Stimulated activated CD8-positive, alpha-beta memory T cell treated with anti-CD3 and anti-CD28 coated beads, Interleukin-7, amount 100 ng/mL, for 1 hour (primary cell): ENCODE measurements at regions not wholly inside any gene's neighbourhood (a gene's known extent, or its start where the extent isn't known, plus 50 kb on each side); places are given as distances from the start of the nearest gene placed in this dataset.
"Not testable (repeated sequence)": the region's sequence is repeated elsewhere in the genome, so short reads cannot be mapped to it uniquely, and the experiment has no call there.

Source experiments
- DNase-seq, 2 donors: peaks; one replicate each; pipeline ENCODE4 v3.0.0-alpha.2; 2020; ENCODE audit warnings: low read depth in 2 of 2

DNA sequence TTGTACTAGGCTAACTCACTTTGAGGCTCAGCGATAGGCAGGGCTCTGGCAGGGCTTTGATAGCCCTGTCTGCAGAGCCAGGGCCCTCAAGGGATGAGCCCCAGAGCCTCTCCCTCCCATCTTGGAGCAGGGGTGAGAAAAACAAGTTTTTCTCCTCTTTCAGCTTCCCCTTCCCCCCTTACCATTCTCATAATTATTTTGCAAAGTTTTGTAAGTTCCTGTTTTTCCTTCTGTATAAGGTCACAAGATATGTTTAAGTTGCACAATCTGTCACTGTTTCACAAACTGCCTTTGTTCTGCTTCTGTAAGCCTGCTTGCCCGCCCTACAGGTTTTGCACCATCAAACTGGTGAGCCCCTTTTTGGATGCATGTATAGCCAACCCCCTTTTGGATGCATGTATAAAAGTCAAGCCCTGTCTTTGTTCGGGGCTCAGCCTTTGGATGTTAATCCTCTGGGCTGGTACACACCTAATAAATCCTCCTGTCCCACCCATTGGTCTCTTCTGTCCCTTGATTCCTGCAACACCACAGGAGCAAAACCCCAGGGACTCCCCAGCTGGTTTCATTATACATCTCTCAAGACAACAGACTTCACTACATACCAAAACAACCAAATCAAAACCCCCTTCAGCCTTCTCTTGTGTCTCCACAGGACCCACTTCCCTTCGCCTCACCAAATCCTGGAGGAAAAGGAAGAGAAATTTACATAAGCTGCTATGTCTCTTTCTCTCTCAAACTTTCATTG is 52.5 kb upstream of the RESF1 start:
- DNase-seq, result no peak

DNA sequence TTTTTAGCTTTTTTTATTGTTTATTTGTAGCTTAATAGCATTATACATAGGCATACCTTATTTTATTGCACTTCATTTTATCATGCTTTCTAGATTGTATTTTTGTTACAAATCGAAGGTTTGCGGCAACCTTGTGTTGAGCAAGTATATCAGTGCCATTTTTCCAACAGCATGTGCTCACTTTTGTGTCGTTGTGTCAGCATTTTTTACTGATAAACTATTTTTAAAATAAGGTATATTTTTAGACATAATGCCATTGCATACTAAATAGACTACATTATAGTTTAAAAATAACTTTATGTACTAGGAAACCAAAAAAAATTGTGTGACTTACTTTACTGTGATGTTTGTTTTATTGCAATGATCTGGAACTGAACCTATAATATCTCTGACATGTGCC is 56.2 kb upstream of the RESF1 start:
- DNase-seq, result no peak

DNA sequence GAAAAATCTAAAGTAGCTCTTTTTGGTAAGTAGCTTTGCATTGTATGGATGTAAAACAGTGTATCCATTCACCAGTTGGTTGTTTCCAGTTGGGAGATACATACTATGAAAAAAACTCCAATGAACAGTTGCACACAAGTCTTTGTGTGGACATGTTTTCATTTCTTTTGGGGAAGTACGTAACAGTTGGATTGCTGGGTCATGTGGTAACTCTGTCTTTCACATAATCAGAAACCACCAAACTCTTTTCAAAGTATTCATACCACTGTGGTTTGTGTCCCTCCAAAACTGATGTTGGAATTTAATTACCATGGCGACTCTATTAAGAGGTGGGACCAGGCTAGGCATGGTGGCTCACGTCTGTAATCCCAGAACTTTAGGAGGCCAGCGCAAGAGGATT is 58.9 kb upstream of the RESF1 start:
- DNase-seq, result no peak

DNA sequence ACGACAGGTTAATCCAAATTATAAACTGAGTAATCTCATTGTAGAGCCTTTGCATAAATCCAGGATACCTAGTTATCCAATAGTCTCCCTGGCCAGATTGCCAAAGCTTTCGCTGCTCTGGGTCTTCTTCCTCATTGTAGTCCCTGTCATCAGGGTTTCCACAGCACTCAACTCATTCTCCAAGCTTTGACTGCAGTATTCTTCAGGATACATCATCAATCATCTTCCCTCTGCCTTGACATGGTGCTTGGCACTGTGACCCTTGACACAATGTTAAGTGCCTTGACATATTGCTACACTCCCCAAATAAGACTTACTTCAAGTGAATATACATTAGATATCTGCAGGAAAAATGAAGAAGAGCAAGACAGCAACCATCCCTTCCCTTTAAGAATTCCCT is 60.1 kb upstream of the RESF1 start:
- no peak for DNase-seq

DNA sequence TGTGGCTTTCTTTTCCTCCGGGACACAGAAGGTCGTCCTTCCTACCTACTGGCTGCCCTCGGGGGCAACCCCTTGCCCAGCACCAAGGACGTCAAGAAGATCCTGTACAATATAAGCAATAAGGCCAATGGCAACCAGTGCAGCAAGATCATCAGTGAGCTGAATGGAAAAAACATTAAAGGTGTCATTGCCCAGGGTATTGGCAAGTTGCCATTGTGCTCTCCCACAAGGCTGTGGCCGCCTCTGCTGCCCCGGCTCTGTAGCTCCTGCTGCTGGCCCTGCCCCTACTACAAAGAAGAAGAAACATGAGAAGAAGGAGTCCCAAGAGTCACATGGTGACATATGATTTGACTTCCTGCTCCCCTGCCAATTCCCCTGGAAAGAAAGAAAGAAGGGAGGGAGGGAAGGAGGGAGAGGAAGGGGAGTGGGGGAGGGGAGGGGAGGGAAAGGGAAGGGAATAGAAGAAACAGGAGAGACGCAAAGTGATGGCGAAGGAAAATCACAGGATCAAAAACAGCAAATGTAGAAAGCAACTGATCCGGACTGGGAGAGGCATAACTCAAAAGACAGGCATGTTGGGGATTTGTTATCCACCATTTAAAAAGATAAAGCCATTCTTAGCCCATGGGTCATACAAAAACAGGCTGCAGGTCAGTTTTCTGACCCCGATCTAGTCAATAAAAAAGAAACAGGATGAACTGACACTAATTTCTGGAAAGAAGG is 61.3 kb upstream of the RESF1 start:
- DNase-seq, result no peak

DNA sequence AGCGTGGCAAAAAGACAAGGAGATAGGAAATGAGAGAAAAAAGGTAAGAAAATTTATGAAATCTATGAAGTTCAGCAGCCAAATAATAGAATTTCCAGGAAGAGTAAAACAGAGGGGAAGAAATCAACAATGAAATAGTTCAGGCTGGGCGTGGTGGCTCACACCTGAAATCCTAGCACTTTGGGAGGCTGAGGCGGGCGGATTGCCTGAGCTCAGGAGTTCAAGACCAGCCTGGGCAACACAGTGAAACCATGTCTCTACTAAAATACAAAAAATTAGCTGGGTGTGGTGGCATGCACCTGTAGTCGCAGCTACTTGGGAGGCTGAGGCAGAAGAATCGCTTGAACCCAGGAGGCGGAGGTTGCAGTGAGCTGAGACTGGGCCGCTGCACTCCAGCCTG is 62.1 kb upstream of the RESF1 start:
- not testable (repeated sequence) for DNase-seq

DNA sequence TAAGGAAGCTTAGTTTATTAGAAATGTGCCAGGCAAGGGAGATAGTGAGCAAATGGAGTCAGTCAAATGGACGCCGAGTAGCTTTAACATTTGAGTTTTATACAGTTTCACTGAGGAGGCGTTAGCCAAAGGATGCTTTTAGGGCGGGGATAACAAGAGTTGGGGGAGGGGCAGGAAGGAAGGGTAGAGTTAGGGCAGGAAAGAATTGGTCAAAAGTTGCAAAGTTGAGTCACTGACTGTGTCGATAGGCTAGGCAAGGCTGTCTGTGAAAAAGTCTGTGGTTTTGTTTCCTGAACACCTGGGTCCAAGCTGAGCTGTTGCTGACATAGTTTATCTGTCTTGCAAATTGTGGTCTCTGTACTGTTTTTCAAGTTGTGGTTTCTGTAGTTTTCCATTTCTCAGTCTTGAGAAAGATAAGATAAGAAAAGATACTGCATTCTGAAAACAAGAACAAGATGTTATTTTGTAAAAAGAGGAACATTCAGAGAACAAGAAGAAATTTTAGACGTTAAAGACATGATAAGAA is 62.6 kb upstream of the RESF1 start:
- peak; percentile 53 to 60 for DNase-seq

DNA sequence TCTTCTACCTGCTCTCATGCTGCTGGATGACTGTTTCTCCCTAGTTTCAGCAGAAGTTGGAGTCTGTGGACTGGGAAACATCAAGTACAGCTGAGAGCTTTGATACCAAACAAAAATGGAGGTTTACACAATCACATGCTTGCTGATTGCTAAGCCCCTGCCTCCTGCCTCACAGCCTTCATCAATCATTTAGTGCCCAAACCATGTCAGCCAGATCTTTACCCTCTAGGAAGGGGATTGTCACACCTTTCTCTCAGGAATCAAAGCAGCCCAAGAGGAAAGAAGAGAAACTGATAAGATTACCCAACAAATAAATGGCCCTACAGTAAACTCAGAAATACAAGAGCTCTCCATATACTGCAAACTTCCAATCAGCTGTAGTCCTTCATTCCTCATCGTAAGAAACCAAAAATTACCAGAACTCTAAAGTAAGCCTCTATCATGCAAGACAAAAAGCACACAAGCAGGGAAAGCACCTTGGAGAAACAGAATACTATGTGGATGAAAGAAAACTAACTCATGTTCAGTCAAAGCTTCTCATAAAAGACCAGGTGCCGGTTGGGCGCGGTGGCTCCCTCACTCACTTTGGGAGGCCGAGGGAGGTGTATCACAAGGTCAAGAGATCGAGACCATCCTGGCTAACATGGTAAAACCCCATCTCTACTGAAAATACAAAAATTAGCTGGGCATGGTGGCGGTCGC is 63.6 kb upstream of the RESF1 start:
- DNase-seq, result no peak

DNA sequence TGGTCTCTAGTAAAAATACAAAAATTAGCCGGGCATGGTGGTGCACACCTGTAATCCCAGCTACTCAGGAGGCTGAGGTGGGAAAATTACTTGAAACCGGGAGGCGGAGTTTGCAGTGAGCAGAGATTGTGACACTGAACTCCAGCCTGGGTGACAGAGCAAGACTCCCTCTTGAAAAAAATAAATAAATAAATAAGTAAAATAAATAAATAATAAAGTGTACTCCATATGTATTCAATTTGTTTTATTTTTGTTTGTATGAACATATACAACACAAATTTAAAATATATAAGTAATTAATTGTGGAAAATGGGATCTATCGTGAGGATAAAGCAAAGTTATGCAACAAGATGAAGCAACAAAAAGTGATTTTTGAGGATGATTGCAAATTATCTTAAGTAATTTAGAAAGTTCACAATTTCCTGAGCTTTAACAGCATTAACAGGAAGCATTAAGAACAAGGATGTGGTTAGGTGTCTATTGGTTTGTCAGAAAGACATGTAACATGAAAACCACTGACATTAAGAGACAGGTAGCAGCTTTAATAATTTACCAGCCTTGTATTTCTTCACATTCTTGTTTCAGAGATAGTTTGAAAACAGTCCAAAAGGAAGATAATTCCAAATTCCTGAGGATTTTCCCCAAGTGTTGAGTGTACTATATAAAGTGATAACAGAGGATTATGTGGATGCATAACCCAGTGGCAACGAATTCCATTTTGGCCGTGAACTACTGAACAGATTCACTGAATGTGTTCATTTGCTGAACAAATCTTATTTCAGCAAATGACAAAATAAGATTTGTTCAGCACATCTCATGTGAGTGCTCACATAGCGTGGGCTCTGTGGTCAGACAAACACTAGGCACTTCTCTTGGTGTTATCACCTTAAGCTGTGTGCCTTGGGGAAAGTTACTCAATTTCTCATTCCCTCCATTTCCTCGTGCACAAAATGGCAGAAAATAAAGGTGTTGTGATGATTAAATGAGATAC is 68.6 kb upstream of the RESF1 start:
- no peak for DNase-seq

DNA sequence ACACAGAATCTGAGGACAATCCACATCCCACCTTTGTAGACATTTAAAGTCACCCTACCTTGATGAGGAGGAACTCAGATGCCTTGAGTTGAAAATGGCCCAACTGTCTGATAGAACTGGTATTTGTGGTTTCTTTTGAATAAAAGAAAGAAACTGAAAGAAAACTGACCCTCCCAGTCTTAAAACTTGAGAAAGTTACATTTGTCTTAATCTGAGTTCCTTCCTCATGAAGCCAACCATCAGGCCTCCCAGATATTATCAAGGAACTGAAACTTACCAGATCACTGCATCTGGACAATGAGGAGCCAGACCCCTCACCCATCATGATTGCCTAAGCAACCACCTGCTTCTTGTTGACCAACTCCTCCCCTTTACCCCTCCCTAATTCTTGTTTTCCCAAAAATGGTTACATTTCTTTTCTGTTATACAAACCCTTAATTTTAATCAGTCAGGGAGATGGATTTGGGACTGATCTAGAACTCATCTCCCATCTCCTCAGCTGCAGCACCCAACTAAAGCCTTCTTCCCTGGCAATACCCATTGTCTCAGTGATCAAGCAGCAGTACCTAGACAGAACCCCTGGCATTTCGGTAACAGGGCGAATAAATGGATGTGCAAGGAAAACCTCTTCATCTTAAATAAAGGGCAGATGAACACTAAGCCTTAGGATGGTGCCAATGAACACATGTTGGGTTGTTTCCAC is 72.0 kb upstream of the RESF1 start:
- no peak for DNase-seq

DNA sequence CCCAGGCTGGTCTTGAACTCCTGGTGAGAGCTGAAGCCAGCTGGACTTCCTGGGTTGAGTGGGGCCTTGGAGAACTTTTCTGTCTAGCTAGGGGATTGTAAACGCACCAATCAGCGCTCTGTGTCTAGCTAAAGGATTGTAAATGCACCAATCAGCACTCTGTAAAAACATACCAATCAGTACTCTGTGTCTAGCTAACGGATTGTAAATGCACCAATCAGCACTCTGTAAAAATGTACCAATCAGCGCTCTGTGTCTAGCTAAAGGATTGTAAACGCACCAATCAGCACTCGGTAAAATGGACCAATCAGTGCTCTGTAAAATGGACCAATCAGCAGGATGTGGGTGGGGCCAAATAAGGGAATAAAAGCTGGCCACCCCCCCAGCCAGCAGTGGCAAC is 76.5 kb upstream of the RESF1 start:
- not testable (repeated sequence) for DNase-seq

DNA sequence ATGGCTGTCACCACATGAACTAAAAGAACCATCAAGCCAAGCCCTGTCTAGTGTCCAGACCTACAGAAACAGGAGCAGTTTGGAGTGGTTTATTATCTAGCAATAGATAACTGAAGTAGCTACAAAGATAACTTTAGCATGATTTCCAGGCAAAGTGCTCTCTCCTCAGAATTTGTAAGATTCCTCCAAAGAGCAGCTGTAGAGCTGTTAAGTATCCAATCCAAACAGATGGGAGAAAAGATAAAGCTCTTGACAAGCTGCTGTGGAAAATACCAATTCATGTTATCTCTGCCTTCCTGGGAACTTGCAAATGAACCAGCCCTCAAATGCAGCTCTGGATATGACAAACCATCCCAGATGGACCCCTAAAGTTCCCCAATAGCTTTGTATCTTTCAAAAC is 78.9 kb upstream of the RESF1 start:
- DNase-seq, result no peak

DNA sequence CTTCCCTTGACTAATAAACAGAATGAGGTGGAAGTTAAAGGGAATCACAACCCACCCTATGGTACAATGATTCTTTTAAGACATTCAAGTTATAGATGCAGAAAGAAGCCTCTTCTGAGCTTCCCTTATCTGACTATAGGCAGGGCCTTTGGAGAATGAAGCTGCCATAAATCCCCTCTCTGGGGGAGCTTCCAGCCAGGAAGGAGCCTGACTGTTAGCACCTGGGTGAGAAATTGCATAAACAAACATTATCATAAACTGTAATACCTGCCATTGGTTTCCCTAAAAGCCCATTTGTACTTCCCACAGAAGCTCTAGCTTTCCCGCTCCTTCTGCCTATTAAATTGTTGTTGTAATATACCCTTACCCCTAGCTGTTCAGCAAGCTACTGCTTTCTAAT is 81.3 kb upstream of the RESF1 start:
- DNase-seq, result no peak

DNA sequence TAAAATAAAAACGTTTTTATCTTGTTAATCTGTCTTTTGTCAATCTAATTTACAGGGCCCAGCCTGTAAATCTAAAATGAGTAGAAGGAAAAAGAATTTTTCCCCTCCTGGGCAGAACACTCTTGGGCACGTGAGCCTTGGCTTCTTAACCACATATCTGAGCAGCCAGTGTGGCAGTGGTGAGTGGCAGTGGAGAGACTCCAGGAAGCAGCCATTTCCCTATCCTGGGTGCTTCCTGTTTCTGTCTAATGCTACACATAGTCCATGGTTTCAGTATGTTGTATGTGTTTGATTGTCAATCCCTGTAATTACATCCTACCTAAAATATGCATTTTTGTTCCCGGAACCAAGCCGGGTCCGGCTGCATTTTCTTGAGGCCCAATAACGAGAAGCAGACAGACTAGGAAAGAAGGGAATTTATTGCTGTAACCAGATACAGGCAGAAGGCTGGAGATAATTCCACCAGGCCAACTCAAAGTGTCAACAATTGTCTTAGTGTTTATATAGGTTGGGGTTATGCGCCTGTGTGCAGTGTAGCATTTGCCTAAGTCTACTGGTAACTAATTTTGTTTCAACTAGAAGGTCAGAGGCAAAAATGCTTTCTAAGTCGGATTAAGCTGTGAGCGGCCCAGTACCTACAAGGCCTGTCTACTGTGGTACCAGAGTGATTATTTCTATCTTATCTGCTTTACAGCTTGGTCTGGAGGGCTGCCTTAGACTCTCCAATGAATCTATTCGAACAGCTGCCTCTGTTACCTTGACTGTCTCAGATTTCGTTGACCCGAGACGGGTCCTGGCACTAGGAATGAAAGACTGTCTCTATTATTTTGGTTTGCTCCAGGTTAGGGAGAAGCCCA is 82.4 kb upstream of the RESF1 start:
- DNase-seq, result no peak

DNA sequence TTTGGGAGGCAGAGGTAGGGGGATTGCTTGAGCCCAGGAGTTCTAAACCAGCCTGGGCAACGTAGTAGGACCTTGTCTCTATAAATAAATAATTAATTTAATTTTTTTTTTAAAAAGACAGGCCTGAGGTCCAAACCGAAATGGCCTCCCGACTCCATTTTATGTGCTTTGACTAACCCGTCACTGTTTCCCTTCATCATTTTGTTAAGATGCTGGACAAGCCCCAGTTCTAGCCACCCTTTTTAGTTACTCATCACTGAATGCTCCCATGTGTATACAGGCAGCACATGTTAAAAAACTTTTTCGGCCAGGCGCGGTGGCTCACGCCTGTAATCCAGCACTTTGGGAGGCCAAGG is 83.6 kb upstream of the RESF1 start:
- no peak for DNase-seq

DNA sequence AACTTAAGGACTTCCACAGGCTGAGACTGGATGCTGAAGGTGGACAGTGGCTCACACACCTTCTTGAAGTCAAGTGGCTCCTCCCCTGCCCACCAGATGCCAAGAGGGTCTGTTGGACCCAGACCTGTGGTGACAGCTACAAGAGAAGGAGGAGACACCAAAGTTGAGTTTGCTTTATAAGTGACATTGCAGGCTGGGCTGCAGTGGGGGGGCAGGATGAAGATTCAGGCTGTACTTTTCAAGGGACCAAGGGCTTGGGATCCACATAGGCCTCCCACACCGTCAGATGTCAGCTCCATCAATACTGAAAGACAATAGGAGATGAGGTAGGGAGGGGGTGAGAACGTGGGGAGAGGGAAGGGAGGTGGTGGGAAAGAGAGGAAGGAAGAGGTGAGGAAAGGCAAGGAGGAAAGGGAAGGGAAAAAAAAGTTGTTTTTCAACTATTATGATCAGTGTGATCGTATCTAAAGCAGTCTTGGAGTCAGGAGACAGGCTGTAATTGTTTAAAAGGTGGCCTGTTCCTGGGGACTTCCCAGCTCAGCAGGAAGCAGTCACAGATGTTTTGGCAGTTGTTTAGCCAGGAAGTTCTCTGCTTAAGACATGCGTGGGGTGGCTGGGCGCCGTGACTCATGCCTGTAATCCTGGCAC is 84.1 kb upstream of the RESF1 start:
- peak in 1 of 2 donors; percentile 31 for DNase-seq

DNA sequence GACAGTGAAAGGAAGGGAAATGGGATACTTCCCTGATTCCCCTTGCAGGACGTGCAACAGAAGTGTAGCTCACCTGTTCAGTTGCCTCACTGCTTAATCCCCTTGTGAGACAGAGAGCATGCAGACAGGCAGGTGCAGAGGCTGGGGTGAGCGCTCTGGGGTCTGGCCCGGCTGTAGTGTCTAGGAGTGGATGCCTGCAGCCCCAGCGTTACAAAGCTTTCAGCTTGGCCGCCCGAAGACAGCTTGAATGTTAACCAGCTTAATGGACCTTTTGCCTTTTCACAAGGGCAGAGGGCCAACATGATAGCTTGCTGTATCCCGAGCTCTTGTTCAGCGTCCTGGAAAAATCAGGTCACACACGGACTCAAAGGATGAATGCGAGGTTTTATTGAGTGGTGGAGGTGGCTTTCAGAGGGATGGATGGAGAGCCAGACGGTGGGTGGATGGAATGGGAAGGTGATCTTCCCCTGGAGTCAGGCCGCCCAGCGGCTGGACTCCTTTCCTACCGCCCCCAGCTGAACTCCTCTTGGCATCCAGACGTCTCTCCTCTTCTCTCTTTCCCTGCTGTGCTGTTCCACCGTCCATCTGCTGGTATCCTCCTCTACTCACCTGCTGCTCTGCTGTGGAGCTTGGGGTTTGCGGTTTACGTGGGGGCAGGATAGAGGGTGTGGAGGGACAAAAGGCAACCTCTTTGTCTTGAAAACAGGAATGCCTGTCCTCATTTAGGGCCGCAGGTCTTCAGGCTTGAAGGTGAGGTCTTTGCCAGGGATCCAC is 86.2 kb upstream of the RESF1 start:
- no peak for DNase-seq

DNA sequence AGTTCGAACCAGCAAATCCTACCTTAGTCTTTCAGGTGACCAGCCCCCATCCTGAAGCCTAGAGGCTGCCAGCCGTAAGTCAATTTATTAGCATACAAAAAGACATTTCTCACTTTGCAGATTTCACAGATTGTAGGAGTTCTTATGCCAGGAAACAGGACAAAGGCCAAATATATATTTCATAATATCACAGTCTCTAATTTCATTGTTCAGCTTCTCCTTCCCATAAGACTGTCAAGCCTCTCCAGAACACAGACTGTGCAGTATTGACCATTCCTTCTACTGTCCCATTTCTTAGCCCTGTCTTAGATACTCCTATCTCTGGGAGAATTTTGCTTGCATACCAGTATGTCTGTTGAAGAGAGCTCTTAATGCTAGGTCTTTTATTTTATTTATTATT is 89.2 kb upstream of the RESF1 start:
- no peak for DNase-seq

DNA sequence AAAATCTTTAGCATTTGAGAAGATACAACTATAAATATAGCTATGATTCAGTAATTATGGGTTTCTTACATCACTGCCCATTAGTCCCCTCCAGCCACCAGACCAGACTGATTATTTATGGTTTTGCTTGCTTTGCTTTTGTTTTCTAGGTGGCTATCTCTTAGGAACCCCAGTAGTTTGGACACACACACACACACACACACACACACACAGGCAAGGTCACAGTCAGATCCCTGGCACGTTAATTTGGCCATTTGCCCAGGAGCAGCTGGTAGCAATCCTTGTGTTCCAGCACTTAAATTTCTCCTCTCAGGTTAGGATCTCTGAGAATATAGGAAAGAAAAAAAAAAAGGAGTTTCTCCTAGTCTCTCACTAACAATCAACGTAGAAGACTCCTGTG is 90.2 kb upstream of the RESF1 start:
- no peak for DNase-seq
